Thoracic aorta (tissue), 2 donors: ENCODE measurements at regions not wholly inside any gene's neighbourhood (a gene's known extent, or its start where the extent isn't known, plus 50 kb on each side); places are given as distances from the start of the nearest gene placed in this dataset.

ENCODE experiments used
- ATAC-seq: fragments of 150-250 bp; one replicate; pipeline ENCODE4 v1.8.0; 2017; ENCODE audit warnings: low read depth; ENCODE audit not compliant: insufficient number of reproducible peaks, low FRiP score
- DNase-seq: peaks from one replicate; pipeline ENCODE4 v3.0.0-alpha.2; 2020; ENCODE audit warnings: low spot score
- H3K27ac ChIP-seq, 2 donors: fragments of 200-600 bp; sonication (generic); 1 replicate in 1 of 2; 2 replicates in 1 of 2; pipeline ENCODE4 v1.5.1; 2016; ENCODE audit warnings: mild to moderate bottlenecking in 2 of 2, moderate library complexity in 2 of 2
- H3K27me3 ChIP-seq: fragments of 200-600 bp; sonication (generic); replicated peaks from 2 replicates; pipeline ENCODE4 v1.6.0; 2016; ENCODE audit warnings: mild to moderate bottlenecking; ENCODE audit not compliant: insufficient read depth
- H3K36me3 ChIP-seq: fragments of 200-600 bp; sonication (generic); one replicate; pipeline ENCODE4 v1.5.1; 2016
- H3K4me1 ChIP-seq, 2 donors: fragments of 200-600 bp; sonication (generic); 1 replicate in 1 of 2; 2 replicates in 1 of 2; pipeline versions ENCODE4 v1.5.1 to v1.6.0; 2016; ENCODE audit warnings: low read depth in 2 of 2, mild to moderate bottlenecking in 1 of 2; ENCODE audit not compliant: control insufficient read depth in 1 of 2
- H3K4me3 ChIP-seq: fragments of 200-600 bp; sonication (generic); 2 replicates; pipeline ENCODE4 v1.5.1; 2016; ENCODE audit warnings: mild to moderate bottlenecking
- H3K9me3 ChIP-seq: fragments of 200-600 bp; sonication (generic); 2 replicates; pipeline ENCODE4 v1.5.1; 2016
- CTCF ChIP-seq: fragments of 200-600 bp; sonication (generic); IDR thresholded peaks from one replicate; pipeline ENCODE4 v1.5.1; 2019; ENCODE audit warnings: antibody characterized with exemption

GRCh38 chr3:181660337-181660736 lies 51.4 kb upstream of the SOX2 start:
- no peak overlapping the region for H3K4me3 ChIP-seq
- DNase-seq (no peak), ATAC-seq (no peak)
- TF ChIP-seq CTCF = no peak
- no peaks in the 10 kb centered on the region for H3K36me3 ChIP-seq
- H3K9me3 ChIP-seq = no peaks in the 10 kb centered on the region
- H3K27me3 ChIP-seq = no peaks in the 10 kb centered on the region
- H3K4me1 ChIP-seq = no peaks in the 10 kb centered on the region
- no peak overlapping the region for H3K27ac ChIP-seq

GRCh38 chr3:181637456-181637855 lies 74.3 kb upstream of the SOX2 start:
- Histone ChIP-seq H3K36me3 (no peaks in the 10 kb centered on the region), H3K4me3 (no peak overlapping the region), H3K4me1 (no peaks in the 10 kb centered on the region), H3K9me3 (no peaks in the 10 kb centered on the region), H3K27me3 (no peaks in the 10 kb centered on the region), H3K27ac (no peak overlapping the region)
- no peak for TF ChIP-seq CTCF
- DNase-seq (no peak), ATAC-seq (no peak)

- Histone ChIP-seq H3K27me3 (no peaks in the 10 kb centered on the region), H3K36me3 (no peaks in the 10 kb centered on the region), H3K27ac (no peak overlapping the region), H3K9me3 (no peaks in the 10 kb centered on the region), H3K4me3 (no peak overlapping the region), H3K4me1 (no peaks in the 10 kb centered on the region)
- no peak for TF ChIP-seq CTCF
- ATAC-seq (no peak), DNase-seq (no peak)
Measured at GRCh38 chr3:181637056-181637455, 74.7 kb upstream of the SOX2 start.

GRCh38 chr3:181635141-181635540 lies 76.6 kb upstream of the SOX2 start:
- Histone ChIP-seq H3K36me3 (no peaks in the 10 kb centered on the region), H3K9me3 (no peaks in the 10 kb centered on the region), H3K27me3 (no peaks in the 10 kb centered on the region), H3K27ac (no peak overlapping the region), H3K4me3 (no peak overlapping the region), H3K4me1 (no peaks in the 10 kb centered on the region)
- ATAC-seq (no peak), DNase-seq (no peak)
- no peak for TF ChIP-seq CTCF

- H3K9me3 ChIP-seq = no peaks in the 10 kb centered on the region
- no peak for DNase-seq
- H3K27me3 ChIP-seq = no peaks in the 10 kb centered on the region
- H3K4me1 ChIP-seq = no peaks in the 10 kb centered on the region
- TF ChIP-seq CTCF = no peak
- no peak for ATAC-seq
- no peak overlapping the region for H3K4me3 ChIP-seq
- no peaks in the 10 kb centered on the region for H3K36me3 ChIP-seq
- H3K27ac ChIP-seq = no peak overlapping the region
Measured at GRCh38 chr3:181633556-181633955, 78.2 kb upstream of the SOX2 start.
